Activated CD4-positive, alpha-beta memory T cell treated with anti-CD3 and anti-CD28 coated beads, Interleukin-2, amount 10 ng/mL, durations not matched to agents 7 days and 5 days (primary cell): ENCODE measurements at regions not wholly inside any gene's neighbourhood (a gene's known extent, or its start where the extent isn't known, plus 50 kb on each side); places are given as distances from the start of the nearest gene placed in this dataset.
"Not testable (repeated sequence)": the region's sequence is repeated elsewhere in the genome, so short reads cannot be mapped to it uniquely, and the experiment has no call there.

Experiments
- CTCF ChIA-PET: fragments of 350-600 bp; sonication (Branson Sonifier 250); formaldehyde crosslinking; loops from one replicate; lab custom pipeline; 2021; ENCODE audit warnings: antibody characterized with exemption, inconsistent platforms; lab: Charles Lee
- POLR2A ChIA-PET: fragments of 350-600 bp; sonication (Branson Sonifier 250); formaldehyde crosslinking; loops from one replicate; lab custom pipeline; 2021; ENCODE audit warnings: antibody characterized with exemption; lab: Charles Lee
- DNase-seq: peaks from one replicate; pipeline ENCODE4 v3.0.0-alpha.2; 2020
- H3K27ac Mint-ChIP-seq: one replicate; pipeline ENCODE4 v1.8.0; 2021; ENCODE audit warnings: mild to moderate bottlenecking, mixed read lengths
- H3K27me3 Mint-ChIP-seq: one replicate; pipeline ENCODE4 v1.8.0; 2021; ENCODE audit warnings: mixed read lengths
- H3K36me3 Mint-ChIP-seq: one replicate; pipeline ENCODE4 v1.8.0; 2021; ENCODE audit warnings: low read depth, mixed read lengths
- H3K4me1 Mint-ChIP-seq: one replicate; pipeline ENCODE4 v1.8.0; 2021; ENCODE audit warnings: mixed read lengths
- H3K4me3 Mint-ChIP-seq: one replicate; pipeline ENCODE4 v1.8.0; 2021; ENCODE audit warnings: mild to moderate bottlenecking, mixed read lengths
- H3K9me3 Mint-ChIP-seq: one replicate; pipeline ENCODE4 v1.8.0; 2021; ENCODE audit warnings: mixed read lengths

DNA sequence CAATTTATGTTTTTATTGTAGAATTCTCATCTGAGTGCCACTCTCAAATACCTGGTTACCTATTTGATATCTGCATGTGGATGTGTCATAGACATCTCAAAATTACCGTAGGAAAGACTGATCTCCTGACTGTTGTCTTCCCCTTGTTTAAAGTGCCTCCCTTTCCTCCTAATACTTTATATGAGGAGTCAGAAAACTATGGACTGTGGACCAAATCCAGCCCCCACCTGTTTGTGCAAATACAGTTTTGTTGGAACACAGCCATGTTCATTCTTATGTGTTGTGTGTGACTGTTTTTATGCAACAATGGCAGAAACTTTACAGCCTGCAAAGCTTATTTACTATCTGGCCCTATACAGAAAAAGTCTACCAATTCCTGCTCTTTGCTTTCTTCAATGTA lies 150.6 kb downstream of the NBPF8 start:
- H3K27ac Mint-ChIP-seq, H3K27me3 Mint-ChIP-seq, H3K4me3 Mint-ChIP-seq, H3K9me3 Mint-ChIP-seq, H3K36me3 Mint-ChIP-seq, POLR2A ChIA-PET, DNase-seq, H3K4me1 Mint-ChIP-seq, CTCF ChIA-PET: not testable (repeated sequence)

DNA sequence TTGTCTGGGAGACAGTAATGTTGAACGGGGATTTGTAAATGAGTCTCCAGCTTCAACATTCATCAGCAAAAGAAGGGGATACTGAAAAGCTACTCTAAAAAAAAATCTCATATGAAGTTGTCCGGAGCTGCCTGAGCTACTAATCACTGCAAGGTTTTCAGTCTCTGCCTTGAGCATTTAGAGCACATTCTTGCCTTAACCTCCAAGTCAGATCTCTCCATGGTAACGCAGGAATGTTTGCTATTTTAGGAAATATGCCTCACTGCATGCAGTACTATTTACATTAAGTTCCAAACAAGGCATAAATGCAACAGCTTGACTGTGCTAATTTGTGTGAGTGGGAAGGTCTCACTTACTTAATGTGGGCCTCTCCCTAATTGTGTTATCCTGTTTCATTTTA lies 152.8 kb downstream of the NBPF8 start:
- H3K4me1 Mint-ChIP-seq, H3K4me3 Mint-ChIP-seq, CTCF ChIA-PET, H3K27ac Mint-ChIP-seq, H3K27me3 Mint-ChIP-seq, POLR2A ChIA-PET, H3K36me3 Mint-ChIP-seq, DNase-seq, H3K9me3 Mint-ChIP-seq: not testable (repeated sequence)

- DNase-seq, H3K4me3 Mint-ChIP-seq, H3K36me3 Mint-ChIP-seq, H3K27me3 Mint-ChIP-seq, H3K27ac Mint-ChIP-seq, CTCF ChIA-PET, H3K4me1 Mint-ChIP-seq, POLR2A ChIA-PET, H3K9me3 Mint-ChIP-seq: not testable (repeated sequence)
Observed at GRCh38 chr1:120575201-120575600, 148.5 kb upstream of the NBPF26 start.

DNA sequence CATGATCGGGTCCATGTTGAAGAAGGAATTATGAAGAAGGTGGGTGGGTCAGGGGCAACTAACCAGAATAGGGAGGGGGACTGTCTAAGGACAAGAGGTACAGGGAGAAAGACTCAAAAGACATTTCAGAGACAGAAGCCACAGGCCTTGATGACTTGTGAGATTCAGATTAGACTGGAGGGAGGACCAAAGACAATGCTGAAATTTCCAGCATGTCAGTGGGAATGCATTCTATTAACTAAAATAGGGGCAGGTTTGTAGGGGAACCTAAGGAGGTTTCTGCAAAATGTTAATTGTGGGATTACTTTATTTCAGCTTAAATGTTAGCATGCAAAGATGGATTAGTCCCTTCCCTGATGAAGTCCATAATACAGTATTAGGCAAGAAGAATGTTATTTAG lies 141.6 kb upstream of the NBPF26 start:
- H3K9me3 Mint-ChIP-seq, H3K27ac Mint-ChIP-seq, H3K4me3 Mint-ChIP-seq, H3K4me1 Mint-ChIP-seq, POLR2A ChIA-PET, H3K27me3 Mint-ChIP-seq, DNase-seq, H3K36me3 Mint-ChIP-seq, CTCF ChIA-PET: not testable (repeated sequence)

DNA sequence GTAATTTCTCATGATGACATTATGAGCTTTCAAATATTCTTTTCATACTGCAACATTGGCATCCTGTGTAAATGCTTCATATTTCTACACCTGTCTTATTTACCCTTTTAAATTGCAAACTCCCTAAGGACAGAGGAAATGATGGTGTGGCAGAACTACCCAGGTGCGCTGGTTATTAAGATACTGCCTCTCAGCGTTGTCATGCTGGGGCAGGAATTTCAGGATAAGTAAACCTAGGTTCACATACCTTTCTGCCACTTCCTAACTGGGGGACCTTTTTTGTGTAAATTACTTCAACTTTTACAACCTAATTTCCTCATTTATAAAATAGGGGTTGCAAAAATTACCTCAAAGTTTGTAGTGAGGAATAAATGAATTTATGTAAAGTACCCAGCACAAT lies 137.7 kb upstream of the NBPF26 start:
- H3K9me3 Mint-ChIP-seq, H3K27me3 Mint-ChIP-seq, H3K4me1 Mint-ChIP-seq, H3K36me3 Mint-ChIP-seq, CTCF ChIA-PET, POLR2A ChIA-PET, H3K4me3 Mint-ChIP-seq, DNase-seq, H3K27ac Mint-ChIP-seq: not testable (repeated sequence)

DNA sequence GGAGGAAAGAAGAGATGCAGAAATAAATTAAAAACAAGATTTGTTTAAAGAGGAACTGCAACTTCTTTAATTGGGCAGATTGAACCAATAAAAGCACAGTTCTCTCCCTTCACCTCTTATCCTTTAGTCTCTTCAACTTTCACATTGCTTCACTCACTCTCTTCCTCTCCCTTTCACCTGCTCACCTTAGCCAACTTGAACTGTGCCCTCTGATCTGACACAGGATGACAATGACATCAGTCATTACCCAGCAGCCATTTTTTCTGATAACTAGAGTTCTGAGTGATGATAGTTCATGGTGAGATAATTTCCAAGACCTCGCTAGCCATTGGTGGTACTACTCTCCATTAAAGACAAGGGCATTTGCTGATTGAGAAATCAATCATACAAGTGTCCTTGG lies 134.9 kb upstream of the NBPF26 start:
- H3K4me3 Mint-ChIP-seq, H3K36me3 Mint-ChIP-seq, H3K27me3 Mint-ChIP-seq, H3K4me1 Mint-ChIP-seq, CTCF ChIA-PET, POLR2A ChIA-PET, H3K27ac Mint-ChIP-seq, H3K9me3 Mint-ChIP-seq, DNase-seq: not testable (repeated sequence)

DNA sequence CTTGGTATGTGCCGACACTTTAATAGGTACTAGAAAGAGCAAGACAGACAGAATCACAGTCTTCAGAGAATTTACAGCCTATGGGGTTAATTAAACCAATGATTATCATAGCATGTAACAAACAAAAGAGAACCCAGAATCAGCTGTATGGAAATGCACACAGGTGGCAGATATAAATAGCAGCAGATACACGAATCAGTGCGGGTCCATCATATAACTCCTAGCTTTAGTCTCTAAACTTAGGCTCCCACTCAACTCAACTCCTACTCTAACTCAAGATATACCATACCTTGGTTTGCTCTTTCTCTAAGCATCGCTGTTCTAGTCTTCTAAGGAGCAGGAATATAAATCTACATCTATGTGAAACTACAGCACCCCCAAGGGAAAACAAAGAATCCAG lies 132.0 kb upstream of the NBPF26 start:
- H3K27ac Mint-ChIP-seq, H3K36me3 Mint-ChIP-seq, H3K4me3 Mint-ChIP-seq, H3K9me3 Mint-ChIP-seq, H3K27me3 Mint-ChIP-seq, POLR2A ChIA-PET, DNase-seq, H3K4me1 Mint-ChIP-seq, CTCF ChIA-PET: not testable (repeated sequence)

GRCh38 chr1:120592943-120593342 lies 130.8 kb upstream of the NBPF26 start:
- DNase-seq, H3K36me3 Mint-ChIP-seq, H3K4me1 Mint-ChIP-seq, H3K9me3 Mint-ChIP-seq, H3K4me3 Mint-ChIP-seq, POLR2A ChIA-PET, H3K27me3 Mint-ChIP-seq, H3K27ac Mint-ChIP-seq, CTCF ChIA-PET: not testable (repeated sequence)

- H3K27ac Mint-ChIP-seq, H3K27me3 Mint-ChIP-seq, POLR2A ChIA-PET, H3K4me1 Mint-ChIP-seq, CTCF ChIA-PET, H3K9me3 Mint-ChIP-seq, DNase-seq, H3K36me3 Mint-ChIP-seq, H3K4me3 Mint-ChIP-seq: not testable (repeated sequence)
Observed at GRCh38 chr1:120593648-120594047, 130.1 kb upstream of the NBPF26 start.

DNA sequence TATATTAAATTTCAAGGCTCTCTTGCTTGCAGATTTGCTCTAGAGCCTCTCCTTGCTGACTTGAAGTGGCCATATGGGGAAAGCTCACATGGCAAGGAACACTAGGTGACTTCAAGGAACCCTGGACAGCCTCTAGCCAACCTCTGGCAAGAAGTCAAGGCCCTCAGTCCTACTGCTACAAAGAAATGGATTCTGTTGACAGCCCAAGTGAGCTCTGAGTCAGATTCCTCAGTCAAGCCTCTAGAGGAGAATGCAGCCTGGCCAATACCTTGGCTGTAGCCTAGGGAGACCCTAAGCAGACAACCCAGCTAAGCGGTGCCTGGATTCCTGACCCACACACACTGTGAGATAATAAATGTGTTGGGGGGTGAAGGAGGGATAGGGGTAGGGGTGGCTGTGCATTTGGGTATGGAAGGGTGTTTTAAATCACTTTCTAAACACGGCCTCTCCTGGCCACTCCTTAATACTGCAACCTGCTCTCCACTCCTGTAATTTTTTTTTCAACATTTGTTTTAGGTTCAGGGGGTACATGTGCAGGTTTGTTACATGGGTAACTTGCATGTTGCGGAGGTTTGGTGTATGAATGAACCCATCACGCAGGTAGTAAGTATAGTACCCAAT lies 125.3 kb upstream of the NBPF26 start:
- H3K9me3 Mint-ChIP-seq, H3K27ac Mint-ChIP-seq, H3K4me1 Mint-ChIP-seq, DNase-seq, H3K4me3 Mint-ChIP-seq, H3K27me3 Mint-ChIP-seq, POLR2A ChIA-PET, CTCF ChIA-PET, H3K36me3 Mint-ChIP-seq: not testable (repeated sequence)

DNA sequence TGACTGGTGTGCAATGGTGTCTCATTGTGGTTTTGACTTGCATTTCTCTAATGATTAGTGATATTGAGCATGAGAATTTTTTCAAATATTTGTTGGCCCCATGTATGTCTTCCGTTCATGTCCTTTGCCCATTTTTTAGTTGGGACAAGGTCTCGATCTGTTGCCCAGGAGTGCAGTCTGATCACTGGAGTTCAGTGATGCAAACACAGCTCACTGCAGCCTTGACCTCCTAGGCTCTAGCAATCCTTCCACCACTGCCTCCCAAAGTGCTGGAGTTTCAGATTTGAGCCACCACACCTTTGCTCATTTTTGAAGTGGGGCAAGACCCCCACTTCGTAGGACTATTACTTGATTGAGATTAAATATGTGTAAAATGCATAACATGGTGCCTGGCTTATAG lies 124.2 kb upstream of the NBPF26 start:
- H3K4me3 Mint-ChIP-seq, H3K27ac Mint-ChIP-seq, DNase-seq, CTCF ChIA-PET, H3K4me1 Mint-ChIP-seq, POLR2A ChIA-PET, H3K27me3 Mint-ChIP-seq, H3K9me3 Mint-ChIP-seq, H3K36me3 Mint-ChIP-seq: not testable (repeated sequence)

DNA sequence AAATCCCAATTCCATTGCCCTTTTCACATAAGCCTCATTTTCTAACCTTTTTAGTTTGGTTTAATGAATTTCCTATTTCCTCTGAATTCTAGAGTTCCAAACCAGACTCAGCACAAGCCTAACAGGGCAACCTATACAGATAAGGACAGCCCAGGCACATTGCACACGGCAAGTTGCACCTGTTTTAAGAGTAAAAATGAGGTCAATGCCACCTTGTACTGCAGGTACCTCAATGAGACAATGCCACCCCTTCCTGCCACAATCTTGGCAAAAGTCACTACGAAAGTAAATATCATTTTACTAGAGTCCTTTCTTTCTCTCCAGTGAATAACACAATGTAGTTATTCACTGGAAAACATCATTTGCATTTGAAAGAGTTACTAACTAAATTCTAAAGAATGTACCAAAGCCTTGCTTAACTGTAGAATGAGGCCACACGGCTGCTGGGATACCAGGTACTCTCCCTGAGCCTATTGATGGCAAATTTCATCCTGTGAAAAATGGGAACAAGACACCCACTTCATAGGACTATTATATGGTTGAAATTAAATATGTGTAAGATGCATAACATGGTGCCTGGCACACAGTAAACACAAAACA lies 123.2 kb upstream of the NBPF26 start:
- H3K27ac Mint-ChIP-seq, H3K4me3 Mint-ChIP-seq, H3K36me3 Mint-ChIP-seq, H3K4me1 Mint-ChIP-seq, CTCF ChIA-PET, H3K27me3 Mint-ChIP-seq, H3K9me3 Mint-ChIP-seq, POLR2A ChIA-PET, DNase-seq: not testable (repeated sequence)

- H3K36me3 Mint-ChIP-seq, POLR2A ChIA-PET, H3K4me1 Mint-ChIP-seq, DNase-seq, H3K9me3 Mint-ChIP-seq, H3K27me3 Mint-ChIP-seq, H3K27ac Mint-ChIP-seq, CTCF ChIA-PET, H3K4me3 Mint-ChIP-seq: not testable (repeated sequence)
Observed at GRCh38 chr1:120607882-120608281, 115.9 kb upstream of the NBPF26 start.

- H3K27ac Mint-ChIP-seq, POLR2A ChIA-PET, H3K27me3 Mint-ChIP-seq, H3K4me3 Mint-ChIP-seq, DNase-seq, H3K9me3 Mint-ChIP-seq, H3K4me1 Mint-ChIP-seq, H3K36me3 Mint-ChIP-seq, CTCF ChIA-PET: not testable (repeated sequence)
Observed at GRCh38 chr1:120608314-120609014, 115.3 kb upstream of the NBPF26 start.
